Activated gamma-delta T cell treated with anti-CD3 and anti-CD28 coated beads, Interleukin-2, amount 50 U/mL, for 16 hours (primary cell): ENCODE measurements at regions not wholly inside any gene's neighbourhood (a gene's known extent, or its start where the extent isn't known, plus 50 kb on each side); places are given as distances from the start of the nearest gene placed in this dataset.

Experiments
- DNase-seq: peaks from one replicate; pipeline ENCODE4 v3.0.0-alpha.2; 2020; ENCODE audit warnings: low read depth

- no peak for DNase-seq
These were observed 471.3 kb upstream of the DAB2 start for GRCh38 chr5:39896104-39896503.

GRCh38 chr5:39892708-39893107, 467.9 kb upstream of the DAB2 start:
- no peak for DNase-seq

GRCh38 chr5:39891376-39891775, 466.6 kb upstream of the DAB2 start:
- DNase-seq, result no peak

GRCh38 chr5:39880985-39881384, 456.2 kb upstream of the DAB2 start:
- DNase-seq, result no peak

- DNase-seq, result no peak
These were observed 452.7 kb upstream of the DAB2 start for GRCh38 chr5:39877479-39877878.

GRCh38 chr5:39876146-39876545, 451.4 kb upstream of the DAB2 start:
- no peak for DNase-seq

- DNase-seq, result no peak
These were observed 445.4 kb upstream of the DAB2 start for GRCh38 chr5:39870137-39870536.

GRCh38 chr5:39869396-39869795, 444.6 kb upstream of the DAB2 start:
- no peak for DNase-seq

- DNase-seq, result no peak
These were observed 443.1 kb upstream of the DAB2 start for GRCh38 chr5:39867923-39868322.

- DNase-seq, result no peak
These were observed 439.3 kb upstream of the DAB2 start for GRCh38 chr5:39863926-39864552.

- no peak for DNase-seq
These were observed 432.3 kb upstream of the DAB2 start for GRCh38 chr5:39857041-39857440.

- DNase-seq, result no peak
These were observed 430.1 kb upstream of the DAB2 start for GRCh38 chr5:39854771-39855410.

GRCh38 chr5:39850291-39850690, 425.5 kb upstream of the DAB2 start:
- DNase-seq, result no peak

GRCh38 chr5:39846144-39846543, 421.4 kb upstream of the DAB2 start:
- DNase-seq, result no peak

GRCh38 chr5:39843767-39844166, 419.0 kb upstream of the DAB2 start:
- DNase-seq, result no peak

GRCh38 chr5:39835371-39835770, 410.6 kb upstream of the DAB2 start:
- no peak for DNase-seq

GRCh38 chr5:39829441-39829840, 404.7 kb upstream of the DAB2 start:
- no peak for DNase-seq

- DNase-seq, result no peak
These were observed 401.3 kb upstream of the DAB2 start for GRCh38 chr5:39826051-39826450.

- DNase-seq, result no peak
These were observed 400.5 kb upstream of the DAB2 start for GRCh38 chr5:39825301-39825700.

GRCh38 chr5:39822020-39822419, 397.2 kb upstream of the DAB2 start:
- no peak for DNase-seq

GRCh38 chr5:39816866-39817265, 392.1 kb upstream of the DAB2 start:
- DNase-seq, result no peak

- no peak for DNase-seq
These were observed 391.5 kb upstream of the DAB2 start for GRCh38 chr5:39816156-39816845.

- no peak for DNase-seq
These were observed 390.9 kb upstream of the DAB2 start for GRCh38 chr5:39815711-39816110.

- DNase-seq, result no peak
These were observed 386.6 kb upstream of the DAB2 start for GRCh38 chr5:39811381-39811780.
